ENCODE measurements at regions not wholly inside any gene's neighbourhood (a gene's known extent, or its start where the extent isn't known, plus 50 kb on each side); places are given as distances from the start of the nearest gene placed in this dataset.

- H3K27ac ChIP-seq (ENCODE audit: low read depth, low read length): no peak overlapping the region
These were observed 253.1 kb upstream of the IGFBP3 start for GRCh38 chr7:46174196-46174580.

GRCh38 chr7:46173476-46174195 lies 252.6 kb upstream of the IGFBP3 start:
- no peak overlapping the region for H3K27ac ChIP-seq (ENCODE audit: low read depth, low read length)

More at GRCh38 chr7:46174196-46174580, 253.1 kb upstream of the IGFBP3 start:
- H3K36me3 ChIP-seq (ENCODE audit: control insufficient read depth in 3 of 3, insufficient read depth in 3 of 3, low read length in 3 of 3): no peaks in the 10 kb centered on the region
- no peaks in the 10 kb centered on the region for H3K27me3 ChIP-seq (ENCODE audit: control insufficient read depth in 3 of 3, insufficient read depth in 3 of 3, low read length in 3 of 3)
- peaks cover 0 to 9% (median 6%) of the 10 kb centered on the region in 3 donors for H3K4me1 ChIP-seq (ENCODE audit: control insufficient read depth in 3 of 3, insufficient read depth in 3 of 3, low read length in 3 of 3)
- H3K9ac ChIP-seq (ENCODE audit: low read depth in 1 of 3, low read length in 3 of 3): no peak overlapping the region
- no peaks in the 10 kb centered on the region for H3K9me3 ChIP-seq (ENCODE audit: control insufficient read depth in 3 of 3, low read length in 3 of 3)
- no peak overlapping the region for H3K4me3 ChIP-seq (ENCODE audit: low read length in 3 of 3)

GRCh38 chr7:46170792-46171191 lies 249.7 kb upstream of the IGFBP3 start:
- peaks cover 0 to 9% (median 6%) of the 10 kb centered on the region in 3 donors for H3K4me1 ChIP-seq (ENCODE audit: control insufficient read depth in 3 of 3, insufficient read depth in 3 of 3, low read length in 3 of 3)
- H3K4me3 ChIP-seq (ENCODE audit: low read length in 3 of 3): no peak overlapping the region
- no peak overlapping the region for H3K9ac ChIP-seq (ENCODE audit: low read depth in 1 of 3, low read length in 3 of 3)
- no peaks in the 10 kb centered on the region for H3K27me3 ChIP-seq (ENCODE audit: control insufficient read depth in 3 of 3, insufficient read depth in 3 of 3, low read length in 3 of 3)
- H3K36me3 ChIP-seq (ENCODE audit: control insufficient read depth in 3 of 3, insufficient read depth in 3 of 3, low read length in 3 of 3): no peaks in the 10 kb centered on the region
- H3K27ac ChIP-seq (ENCODE audit: low read depth, low read length): no peak overlapping the region
- no peaks in the 10 kb centered on the region for H3K9me3 ChIP-seq (ENCODE audit: control insufficient read depth in 3 of 3, low read length in 3 of 3)

More at GRCh38 chr7:46173476-46174195, 252.6 kb upstream of the IGFBP3 start:
- H3K36me3 ChIP-seq (ENCODE audit: control insufficient read depth in 3 of 3, insufficient read depth in 3 of 3, low read length in 3 of 3): no peaks in the 10 kb centered on the region
- no peak overlapping the region for H3K4me3 ChIP-seq (ENCODE audit: low read length in 3 of 3)
- H3K9me3 ChIP-seq (ENCODE audit: control insufficient read depth in 3 of 3, low read length in 3 of 3): no peaks in the 10 kb centered on the region
- no peaks in the 10 kb centered on the region for H3K27me3 ChIP-seq (ENCODE audit: control insufficient read depth in 3 of 3, insufficient read depth in 3 of 3, low read length in 3 of 3)
- peaks cover 0 to 9% (median 6%) of the 10 kb centered on the region in 3 donors for H3K4me1 ChIP-seq (ENCODE audit: control insufficient read depth in 3 of 3, insufficient read depth in 3 of 3, low read length in 3 of 3)
- no peak overlapping the region for H3K9ac ChIP-seq (ENCODE audit: low read depth in 1 of 3, low read length in 3 of 3)

GRCh38 chr7:46170021-46170420 lies 248.9 kb upstream of the IGFBP3 start:
- Histone ChIP-seq H3K9ac (ENCODE audit: low read depth in 1 of 3, low read length in 3 of 3) (no peak overlapping the region), H3K4me3 (ENCODE audit: low read length in 3 of 3) (no peak overlapping the region), H3K9me3 (ENCODE audit: control insufficient read depth in 3 of 3, low read length in 3 of 3) (no peaks in the 10 kb centered on the region), H3K27ac (ENCODE audit: low read depth, low read length) (no peak overlapping the region), H3K27me3 (ENCODE audit: control insufficient read depth in 3 of 3, insufficient read depth in 3 of 3, low read length in 3 of 3) (no peaks in the 10 kb centered on the region), H3K4me1 (ENCODE audit: control insufficient read depth in 3 of 3, insufficient read depth in 3 of 3, low read length in 3 of 3) (peaks cover 0 to 9% (median 6%) of the 10 kb centered on the region in 3 donors), H3K36me3 (ENCODE audit: control insufficient read depth in 3 of 3, insufficient read depth in 3 of 3, low read length in 3 of 3) (no peaks in the 10 kb centered on the region)

GRCh38 chr7:46169384-46169755 lies 248.3 kb upstream of the IGFBP3 start:
- no peak overlapping the region for H3K9ac ChIP-seq (ENCODE audit: low read depth in 1 of 3, low read length in 3 of 3)
- H3K27ac ChIP-seq (ENCODE audit: low read depth, low read length): no peak overlapping the region
- H3K27me3 ChIP-seq (ENCODE audit: control insufficient read depth in 3 of 3, insufficient read depth in 3 of 3, low read length in 3 of 3): no peaks in the 10 kb centered on the region
- peaks cover 0 to 9% (median 6%) of the 10 kb centered on the region in 3 donors for H3K4me1 ChIP-seq (ENCODE audit: control insufficient read depth in 3 of 3, insufficient read depth in 3 of 3, low read length in 3 of 3)
- H3K4me3 ChIP-seq (ENCODE audit: low read length in 3 of 3): no peak overlapping the region
- no peaks in the 10 kb centered on the region for H3K36me3 ChIP-seq (ENCODE audit: control insufficient read depth in 3 of 3, insufficient read depth in 3 of 3, low read length in 3 of 3)
- peaks cover 0 to under 1% (median 0%) of the 10 kb centered on the region in 3 donors for H3K9me3 ChIP-seq (ENCODE audit: control insufficient read depth in 3 of 3, low read length in 3 of 3)

- no peak overlapping the region for H3K4me3 ChIP-seq (ENCODE audit: low read length in 3 of 3)
- no peak overlapping the region for H3K27ac ChIP-seq (ENCODE audit: low read depth, low read length)
- peaks cover 0 to 5% (median under 1%) of the 10 kb centered on the region in 3 donors for H3K4me1 ChIP-seq (ENCODE audit: control insufficient read depth in 3 of 3, insufficient read depth in 3 of 3, low read length in 3 of 3)
- no peak overlapping the region for H3K9ac ChIP-seq (ENCODE audit: low read depth in 1 of 3, low read length in 3 of 3)
- peaks cover 0 to 2% (median 0%) of the 10 kb centered on the region in 3 donors for H3K9me3 ChIP-seq (ENCODE audit: control insufficient read depth in 3 of 3, low read length in 3 of 3)
- no peaks in the 10 kb centered on the region for H3K27me3 ChIP-seq (ENCODE audit: control insufficient read depth in 3 of 3, insufficient read depth in 3 of 3, low read length in 3 of 3)
- no peaks in the 10 kb centered on the region for H3K36me3 ChIP-seq (ENCODE audit: control insufficient read depth in 3 of 3, insufficient read depth in 3 of 3, low read length in 3 of 3)
These were observed 247.8 kb upstream of the IGFBP3 start for GRCh38 chr7:46168671-46169383.

DNA sequence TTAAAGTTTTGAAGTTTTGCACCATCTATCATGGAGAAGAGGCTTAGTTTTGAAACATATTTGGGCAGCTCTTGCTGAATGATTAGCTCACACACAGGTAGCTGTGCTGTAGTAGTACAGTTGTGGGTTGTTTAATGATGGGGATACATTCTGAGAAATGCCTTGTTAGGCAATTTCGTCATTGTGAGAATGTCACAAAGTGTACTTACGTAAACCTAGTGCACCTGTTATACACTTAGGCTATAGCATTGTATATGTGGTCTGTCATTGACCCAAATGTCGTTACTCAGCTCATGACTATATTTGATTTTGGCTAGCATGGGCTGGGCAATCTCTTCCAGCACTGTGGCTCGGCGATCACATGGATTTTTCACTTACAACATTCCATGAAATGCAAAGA lies 247.2 kb upstream of the IGFBP3 start:
- no peaks in the 10 kb centered on the region for H3K27me3 ChIP-seq (ENCODE audit: control insufficient read depth in 3 of 3, insufficient read depth in 3 of 3, low read length in 3 of 3)
- no peak overlapping the region for H3K9ac ChIP-seq (ENCODE audit: low read depth in 1 of 3, low read length in 3 of 3)
- no peaks in the 10 kb centered on the region for H3K36me3 ChIP-seq (ENCODE audit: control insufficient read depth in 3 of 3, insufficient read depth in 3 of 3, low read length in 3 of 3)
- H3K4me3 ChIP-seq (ENCODE audit: low read length in 3 of 3): no peak overlapping the region
- H3K4me1 ChIP-seq (ENCODE audit: control insufficient read depth in 3 of 3, insufficient read depth in 3 of 3, low read length in 3 of 3): no peaks in the 10 kb centered on the region
- peaks cover 0 to 2% (median 0%) of the 10 kb centered on the region in 3 donors for H3K9me3 ChIP-seq (ENCODE audit: control insufficient read depth in 3 of 3, low read length in 3 of 3)
- H3K27ac ChIP-seq (ENCODE audit: low read depth, low read length): no peak overlapping the region

GRCh38 chr7:46165276-46165675 lies 244.2 kb upstream of the IGFBP3 start:
- H3K36me3 ChIP-seq (ENCODE audit: control insufficient read depth in 3 of 3, insufficient read depth in 3 of 3, low read length in 3 of 3): no peaks in the 10 kb centered on the region
- no peak overlapping the region for H3K4me3 ChIP-seq (ENCODE audit: low read length in 3 of 3)
- no peak overlapping the region for H3K27ac ChIP-seq (ENCODE audit: low read depth, low read length)
- no peak overlapping the region for H3K9ac ChIP-seq (ENCODE audit: low read depth in 1 of 3, low read length in 3 of 3)
- no peaks in the 10 kb centered on the region for H3K27me3 ChIP-seq (ENCODE audit: control insufficient read depth in 3 of 3, insufficient read depth in 3 of 3, low read length in 3 of 3)
- H3K4me1 ChIP-seq (ENCODE audit: control insufficient read depth in 3 of 3, insufficient read depth in 3 of 3, low read length in 3 of 3): no peaks in the 10 kb centered on the region
- H3K9me3 ChIP-seq (ENCODE audit: control insufficient read depth in 3 of 3, low read length in 3 of 3): peaks cover 0 to 2% (median 0%) of the 10 kb centered on the region in 3 donors

DNA sequence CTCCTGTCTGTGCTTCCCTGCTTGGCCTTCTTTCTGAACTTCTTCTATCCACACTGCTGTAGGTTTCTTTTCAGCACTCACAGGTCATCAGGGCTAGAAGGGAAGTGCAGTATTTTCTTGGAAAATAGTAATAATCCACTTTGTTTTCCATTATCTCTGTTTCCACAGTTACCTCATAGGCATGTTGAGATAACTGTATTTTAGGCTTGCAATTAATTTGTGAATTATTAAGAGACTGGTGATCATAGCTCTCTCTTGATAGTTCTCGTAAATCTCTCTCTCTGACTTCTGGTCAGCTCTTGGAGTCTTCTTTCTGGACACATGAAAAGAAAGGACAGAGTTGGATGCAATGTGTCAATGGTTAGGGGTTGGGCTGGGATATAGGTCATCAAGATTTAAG lies 243.6 kb upstream of the IGFBP3 start:
- Histone ChIP-seq H3K27me3 (ENCODE audit: control insufficient read depth in 3 of 3, insufficient read depth in 3 of 3, low read length in 3 of 3) (no peaks in the 10 kb centered on the region), H3K4me3 (ENCODE audit: low read length in 3 of 3) (no peak overlapping the region), H3K9me3 (ENCODE audit: control insufficient read depth in 3 of 3, low read length in 3 of 3) (peaks cover 0 to 2% (median 0%) of the 10 kb centered on the region in 3 donors), H3K27ac (ENCODE audit: low read depth, low read length) (no peak overlapping the region), H3K9ac (ENCODE audit: low read depth in 1 of 3, low read length in 3 of 3) (no peak overlapping the region), H3K4me1 (ENCODE audit: control insufficient read depth in 3 of 3, insufficient read depth in 3 of 3, low read length in 3 of 3) (no peaks in the 10 kb centered on the region), H3K36me3 (ENCODE audit: control insufficient read depth in 3 of 3, insufficient read depth in 3 of 3, low read length in 3 of 3) (no peaks in the 10 kb centered on the region)

GRCh38 chr7:46163246-46163645 lies 242.2 kb upstream of the IGFBP3 start:
- no peaks in the 10 kb centered on the region for H3K4me1 ChIP-seq (ENCODE audit: control insufficient read depth in 3 of 3, insufficient read depth in 3 of 3, low read length in 3 of 3)
- no peaks in the 10 kb centered on the region for H3K27me3 ChIP-seq (ENCODE audit: control insufficient read depth in 3 of 3, insufficient read depth in 3 of 3, low read length in 3 of 3)
- no peak overlapping the region for H3K4me3 ChIP-seq (ENCODE audit: low read length in 3 of 3)
- H3K27ac ChIP-seq (ENCODE audit: low read depth, low read length): no peak overlapping the region
- peaks cover 0 to 2% (median 0%) of the 10 kb centered on the region in 3 donors for H3K9me3 ChIP-seq (ENCODE audit: control insufficient read depth in 3 of 3, low read length in 3 of 3)
- no peak overlapping the region for H3K9ac ChIP-seq (ENCODE audit: low read depth in 1 of 3, low read length in 3 of 3)
- no peaks in the 10 kb centered on the region for H3K36me3 ChIP-seq (ENCODE audit: control insufficient read depth in 3 of 3, insufficient read depth in 3 of 3, low read length in 3 of 3)

All from skeletal muscle tissue (tissue), 3 donors.